ENCODE measurements at regions not wholly inside any gene's neighbourhood (a gene's known extent, or its start where the extent isn't known, plus 50 kb on each side); places are given as distances from the start of the nearest gene placed in this dataset.

- TF ChIP-seq ZNF331 (CRISPR knock-in tag; IDR thresholded peaks at IDR 0.05; ENCODE audit: low read depth), result no peak
- no peak for TF ChIP-seq CREB1 (CRISPR knock-in tag; IDR thresholded peaks at IDR 0.05; ENCODE audit: low read depth)
- TF ChIP-seq REST (IDR thresholded peaks at IDR 0.05; ENCODE audit: unreplicated experiment), result no peak
These were observed 894.4 kb downstream of the SORCS3 start (continued) for GRCh38 chr10:105535478-105535877.

GRCh38 chr10:105534086-105534485, 893.0 kb downstream of the SORCS3 start:
- no peak overlapping the region for H3K27ac ChIP-seq (ENCODE audit: low read depth)
- H3K9me2 ChIP-seq (ENCODE audit: insufficient read depth), result peaks cover 5% of the 10 kb centered on the region
- peaks cover 4% of the 10 kb centered on the region; the same call in 2 of the 3 replicates for H3K9me3 Mint-ChIP-seq
- no peak for ATAC-seq
- H3K36me3 ChIP-seq (ENCODE audit: insufficient read depth), result no peaks in the 10 kb centered on the region
- no peaks in the 10 kb centered on the region for H3K27me3 ChIP-seq (ENCODE audit: insufficient read depth)
- H3K4me3 ChIP-seq, result no peak overlapping the region
- no peaks in the 10 kb centered on the region for H4K20me1 ChIP-seq (replicated peaks; ENCODE audit: insufficient read depth)
- DNase-seq (ENCODE audit: low spot score), result no peak
- H3K36me3 Mint-ChIP-seq (ENCODE audit: low read depth), result 0 out of 3 replicates have a peak, but pooled peaks cover 6% of the 10 kb centered on the region
- peaks cover 4% of the 10 kb centered on the region for H3K27me3 Mint-ChIP-seq (ENCODE audit: insufficient read depth, low read depth, poor library complexity)
- H3K4me1 Mint-ChIP-seq, result peaks cover 14% of the 10 kb centered on the region
- H3K27ac Mint-ChIP-seq, result no peak overlapping the region
- H3K4me3 Mint-ChIP-seq, result no peak overlapping the region
- peaks cover 9% of the 10 kb centered on the region for H3K4me1 ChIP-seq (ENCODE audit: insufficient read depth)
- H3K4me2 ChIP-seq, result no peak overlapping the region
- no peak overlapping the region for H2AFZ ChIP-seq
- H3K79me2 ChIP-seq (replicated peaks; ENCODE audit: insufficient read depth), result no peaks in the 10 kb centered on the region
- H3F3A ChIP-seq (replicated peaks; ENCODE audit: low read depth), result no peaks in the 10 kb centered on the region
- TF ChIP-seq ZNF462 (CRISPR knock-in tag; IDR thresholded peaks at IDR 0.05) (no peak), EZH2phosphoT487 (IDR thresholded peaks at IDR 0.05; ENCODE audit: unreplicated experiment) (no peak), CREB1 (CRISPR knock-in tag; IDR thresholded peaks at IDR 0.05; ENCODE audit: low read depth) (no peak), NANOG (IDR thresholded peaks at IDR 0.05; ENCODE audit: borderline replicate concordance) (no peak), CTCF (conservative IDR thresholded peaks at IDR 0.05; ENCODE audit: low read depth in 2 of 2) (no peak), ZNF331 (CRISPR knock-in tag; IDR thresholded peaks at IDR 0.05; ENCODE audit: low read depth) (no peak), EZH2 (IDR thresholded peaks at IDR 0.05; ENCODE audit: low read depth, unreplicated experiment) (no peak), STAT1 (IDR thresholded peaks at IDR 0.05; ENCODE audit: unreplicated experiment) (no peak), JUNB (IDR thresholded peaks at IDR 0.05; ENCODE audit: unreplicated experiment) (no peak), REST (IDR thresholded peaks at IDR 0.05; ENCODE audit: unreplicated experiment) (no peak)

Measured in GM23338 (cell line).